Muscle of back (tissue), 3 donors: ENCODE measurements at regions not wholly inside any gene's neighbourhood (a gene's known extent, or its start where the extent isn't known, plus 50 kb on each side); places are given as distances from the start of the nearest gene placed in this dataset.

ENCODE experiments used
- DNase-seq, 3 donors: peaks; one replicate each; pipeline versions ENCODE4 v3.0.0 to v3.0.0-alpha.2; 2013

DNA sequence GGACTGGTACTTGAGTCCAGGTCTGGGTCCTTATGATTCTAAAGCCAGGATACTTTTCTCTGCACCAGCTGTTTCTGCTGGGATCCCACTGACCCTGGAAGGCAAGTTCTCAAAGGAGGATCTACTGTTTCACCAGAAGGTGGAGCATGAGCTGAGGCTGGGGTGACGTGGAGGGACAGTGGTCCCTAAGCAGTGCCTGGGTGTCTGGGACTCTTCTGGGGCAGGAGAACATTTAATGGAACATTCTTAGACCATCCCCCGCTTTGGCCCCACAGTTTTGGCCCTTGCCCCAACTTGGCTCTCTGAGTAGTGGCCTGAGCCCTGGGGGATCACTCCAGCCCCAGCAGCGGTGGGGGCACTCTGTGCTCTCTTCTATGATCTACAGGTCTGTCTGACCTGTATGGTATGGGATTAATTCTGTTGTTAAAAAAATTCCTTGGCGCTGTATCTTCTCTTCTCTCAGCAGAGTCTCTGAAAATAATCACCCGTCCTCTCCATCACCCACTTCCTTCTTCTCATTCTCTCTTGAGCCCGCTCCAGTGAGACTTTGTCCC lies 60.3 kb upstream of the CSF3R start:
- DNase-seq, result no peak

DNA sequence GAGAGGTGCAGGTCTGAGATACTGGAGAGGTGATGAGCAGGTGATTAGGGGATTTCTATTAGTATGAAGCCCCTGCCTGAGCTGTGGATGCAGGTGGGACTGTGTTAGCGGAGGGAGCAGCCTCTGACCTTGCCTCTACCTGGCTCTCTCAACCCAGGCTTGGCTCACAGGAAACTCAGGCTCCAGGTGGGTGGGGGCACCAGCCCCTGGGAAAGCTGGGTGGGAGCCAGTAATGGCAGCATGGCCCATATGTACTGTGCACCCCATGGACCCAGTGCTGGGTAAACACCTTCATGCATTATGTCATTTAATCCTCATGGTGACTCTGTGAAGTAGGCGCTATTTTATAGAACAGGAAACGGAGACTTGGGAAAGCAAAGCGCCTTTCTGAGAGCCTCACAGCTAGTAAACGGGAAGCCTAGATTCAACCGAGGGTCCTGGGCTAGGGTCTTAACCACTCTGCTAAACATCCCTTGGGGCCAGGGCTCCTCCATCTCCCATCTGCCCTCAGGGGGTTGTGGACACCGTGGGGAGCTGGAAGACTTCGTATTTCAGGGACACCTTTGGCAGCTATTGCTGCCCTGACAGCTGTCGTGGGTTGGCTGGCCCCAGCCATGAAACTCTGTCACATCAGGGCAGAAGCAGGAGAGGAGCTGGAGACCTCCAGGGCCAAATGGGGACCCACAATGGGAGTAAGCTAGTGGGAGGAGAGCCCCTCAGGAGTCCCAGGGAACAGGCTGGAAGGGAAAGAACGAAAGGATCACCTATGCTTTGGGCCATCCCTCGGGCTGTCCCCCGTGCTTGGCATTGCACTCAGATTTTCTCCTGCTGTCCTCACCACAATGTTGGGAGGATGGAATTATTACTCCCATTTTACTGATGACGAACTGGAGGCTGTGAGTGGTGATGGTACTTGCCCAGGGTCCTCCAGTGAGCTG lies 59.6 kb upstream of the CSF3R start:
- DNase-seq, result no peak

DNA sequence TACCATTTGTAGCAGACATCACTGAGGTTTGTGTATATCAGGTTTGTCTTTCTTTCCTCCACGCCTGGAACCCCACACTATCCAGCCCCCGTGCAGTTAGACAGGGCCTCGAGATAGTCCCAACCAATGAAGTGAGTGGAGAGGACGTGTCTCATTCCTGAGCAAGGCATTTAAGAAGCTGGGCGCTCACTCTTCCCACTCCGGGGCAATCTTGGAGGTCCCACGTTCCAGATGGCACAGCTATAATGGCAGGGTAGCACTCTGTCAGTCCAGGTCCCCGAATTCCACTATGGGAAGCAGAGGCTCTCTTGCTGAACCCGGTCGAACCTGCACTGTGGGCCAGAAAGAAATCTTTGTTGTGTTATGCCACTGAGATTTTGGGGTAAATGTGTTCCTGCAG lies 57.3 kb upstream of the CSF3R start:
- no peak for DNase-seq

DNA sequence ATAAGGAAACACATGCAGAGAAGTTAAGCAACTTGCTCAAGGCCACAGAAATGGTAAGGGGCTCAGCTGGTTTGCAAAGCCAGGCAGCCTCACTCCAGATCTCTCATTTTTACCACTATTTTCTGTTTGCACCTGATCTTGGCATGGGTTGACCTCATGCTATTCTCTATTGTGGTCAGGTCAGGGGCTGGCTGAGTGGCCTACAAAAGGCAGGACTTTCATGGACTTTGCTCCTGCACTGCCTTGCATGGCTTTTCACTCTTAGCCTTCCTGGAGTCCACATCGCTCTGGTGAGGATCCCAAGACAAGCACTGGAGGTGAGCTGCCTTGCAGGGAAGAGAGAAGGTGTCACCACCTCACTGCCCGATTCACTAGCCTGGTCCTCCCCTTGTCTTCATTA lies 56.8 kb upstream of the CSF3R start:
- no peak for DNase-seq

DNA sequence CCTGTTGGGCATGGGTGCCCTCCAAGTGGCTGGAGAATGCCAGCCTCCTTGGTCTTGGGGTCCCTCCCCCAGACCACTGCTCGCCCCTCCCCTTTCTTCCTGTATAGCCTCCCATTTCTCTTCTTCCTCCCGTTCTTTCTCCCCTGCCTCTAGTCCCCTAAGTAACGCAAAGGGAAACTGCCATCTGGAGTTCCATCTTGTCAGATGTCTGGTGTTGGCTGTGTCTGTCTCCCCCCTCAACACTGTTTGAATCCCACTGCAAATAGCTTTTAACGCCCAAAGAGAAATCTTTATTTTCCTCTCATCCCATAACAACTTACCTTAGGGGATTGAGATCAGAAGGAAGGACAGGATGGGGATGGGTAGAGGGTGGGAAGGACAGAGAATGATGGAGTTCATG lies 55.3 kb upstream of the CSF3R start:
- DNase-seq, result no peak

DNA sequence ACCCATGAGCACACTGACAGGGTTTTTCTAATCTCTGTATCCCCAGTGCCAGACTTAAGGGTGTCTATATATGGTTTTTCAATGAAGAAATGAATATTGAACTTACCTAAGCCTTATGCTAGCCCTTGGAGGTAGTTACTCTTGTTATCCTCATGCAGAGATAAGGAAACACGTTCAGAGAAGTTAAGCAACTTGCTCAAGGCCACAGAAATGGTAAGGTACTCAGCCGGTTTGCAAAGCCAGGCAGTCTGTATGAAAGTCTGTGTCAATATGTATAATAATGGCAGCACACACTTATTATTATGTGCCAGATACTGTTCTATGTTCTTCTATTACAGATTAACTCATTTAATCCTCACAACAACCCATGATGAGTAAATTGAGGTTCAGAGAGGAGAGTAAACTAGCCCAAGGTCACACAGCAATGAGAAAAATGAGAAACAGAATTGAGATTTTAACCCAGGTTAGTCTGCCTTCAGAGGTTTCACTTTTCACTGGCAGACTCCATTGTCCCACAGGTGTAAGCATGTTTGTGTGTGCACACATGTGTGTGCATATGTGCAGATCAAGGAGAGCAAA lies 54.6 kb upstream of the CSF3R start:
- DNase-seq, result no peak

DNA sequence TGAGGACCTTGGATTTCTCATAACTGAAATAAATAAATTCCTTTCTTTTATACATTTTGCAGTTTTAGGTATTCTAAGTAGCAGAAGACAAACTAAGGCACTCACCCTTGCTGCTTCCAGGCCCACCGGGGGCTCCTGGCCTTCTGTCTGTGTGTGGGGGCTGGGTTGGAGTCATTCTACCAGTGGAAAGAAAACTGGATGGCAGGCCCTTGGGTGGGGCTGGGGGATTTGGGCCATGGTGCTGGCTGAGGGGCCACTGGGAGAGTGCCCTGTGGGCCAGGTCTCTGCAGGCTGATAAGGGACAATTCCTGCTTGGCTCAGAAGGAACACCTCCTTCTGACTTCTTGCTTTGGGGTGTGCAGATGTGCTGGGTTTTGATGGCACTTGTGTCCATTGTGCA lies 54.0 kb upstream of the CSF3R start:
- no peak for DNase-seq

DNA sequence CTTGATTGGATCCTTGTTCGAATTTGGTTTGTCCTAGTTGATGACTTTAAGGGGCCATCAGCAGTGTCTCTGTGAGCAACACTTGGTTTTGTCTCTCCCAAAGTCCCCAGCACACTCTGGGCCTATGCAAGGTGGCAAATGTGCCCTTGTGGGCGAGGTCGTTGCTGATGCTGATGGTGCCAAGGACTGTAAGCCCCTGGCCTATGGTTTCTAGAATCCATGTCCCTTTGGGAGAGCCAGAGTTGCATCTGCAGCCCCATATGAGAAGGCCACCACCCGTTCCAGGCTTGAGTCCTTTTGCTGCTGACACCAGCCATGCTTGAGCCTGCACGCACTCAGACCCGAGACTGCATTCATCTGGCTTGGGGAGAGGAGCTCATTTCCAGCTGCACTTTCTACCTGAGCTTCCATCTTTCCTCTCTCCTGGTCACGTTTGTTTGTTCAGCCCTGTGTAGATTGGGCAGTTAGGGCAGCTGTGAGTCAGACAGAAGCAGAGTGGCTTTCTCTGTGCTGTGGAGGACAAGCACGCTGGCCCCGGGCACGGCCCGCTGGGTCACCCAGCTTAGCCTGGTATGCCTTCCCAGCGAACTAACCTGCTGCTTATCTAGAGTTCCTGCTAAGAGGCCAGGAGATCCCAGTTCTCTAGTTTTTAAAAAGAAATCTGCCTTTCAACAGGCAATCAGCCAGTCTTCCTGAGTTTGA lies 52.1 kb upstream of the CSF3R start:
- no peak for DNase-seq

DNA sequence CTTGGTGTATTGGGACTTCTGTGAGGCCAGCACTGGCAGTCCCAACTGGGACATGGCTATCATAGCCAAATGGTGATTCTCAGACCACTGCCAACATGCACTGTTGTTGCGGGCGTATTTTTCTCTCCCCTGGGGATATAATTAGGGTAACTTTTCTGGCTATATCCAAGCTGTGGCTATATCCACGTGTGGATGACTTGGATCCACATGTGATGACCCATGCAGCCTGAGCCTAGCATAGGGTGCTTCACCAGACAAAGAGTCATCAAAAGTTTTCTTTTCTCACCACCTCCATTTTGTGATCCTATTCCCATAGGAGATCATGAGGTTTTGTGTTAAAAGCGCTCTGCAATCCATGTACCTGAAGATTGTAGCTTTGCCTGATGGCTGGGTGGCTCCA lies 51.2 kb upstream of the CSF3R start:
- no peak for DNase-seq

DNA sequence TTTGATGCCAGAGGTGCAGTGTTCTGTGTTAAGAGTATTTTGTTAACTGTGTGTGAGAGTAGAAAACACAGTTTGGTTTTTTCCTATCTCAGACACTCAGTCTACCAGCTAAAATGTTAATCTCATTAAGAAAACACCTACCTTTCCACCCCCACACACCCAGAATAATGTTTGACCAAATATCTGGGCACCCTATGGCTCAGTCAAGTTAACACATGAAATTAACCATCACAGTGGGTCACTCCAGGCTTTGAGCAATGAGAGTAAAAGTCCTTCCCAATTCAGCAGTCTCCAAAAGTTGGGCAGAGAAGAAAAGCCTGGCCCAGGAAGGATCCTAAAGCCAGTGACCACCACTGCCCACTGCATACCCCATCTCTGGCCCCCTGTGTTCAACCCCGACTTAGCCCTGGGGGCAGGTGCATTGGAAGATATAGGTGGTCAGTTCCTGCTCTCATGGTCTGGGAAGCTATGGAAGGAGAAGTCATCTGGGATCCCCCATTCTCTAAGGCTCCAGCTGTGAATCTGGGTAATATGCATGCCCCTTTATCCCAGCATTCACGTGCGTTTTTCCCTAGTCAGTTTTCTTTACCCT lies 50.2 kb upstream of the CSF3R start:
- DNase-seq, result no peak
